Spleen (tissue), 7 donors: ENCODE measurements at regions not wholly inside any gene's neighbourhood (a gene's known extent, or its start where the extent isn't known, plus 50 kb on each side); places are given as distances from the start of the nearest gene placed in this dataset.

Source experiments
- POLR2AphosphoS5 ChIP-seq, 3 donors: sonication (generic); formaldehyde crosslinking; IDR thresholded peaks; one replicate each; pipeline ENCODE4 v1.5.1; 2017; ENCODE audit warnings: antibody characterized with exemption in 3 of 3
- TF ChIP-seq, protein P1 (sequence below), 11 experiments: fragments of 200-600 bp in 7 of 11; fragments of 450-650 bp in 4 of 11; sonication (generic) in 4 of 11; IDR thresholded peaks in 8 of 11; conservative IDR thresholded peaks in 3 of 11; 1 replicate in 7 of 11; 2 replicates in 4 of 11; pipeline versions ENCODE4 v1.4.0 to v1.8.0; 2016 to 2021; ENCODE audit warnings: antibody characterized with exemption in 11 of 11, inconsistent platforms in 4 of 11, mild to moderate bottlenecking in 1 of 11
- donor health status: DM: no; HTN: no; CAD: no; lungs with moderate emphysema.
- donor health status: DM: no; HTN: no; CAD: no.
- donor health status: DM: no; HTN: no; CAD: no.

- TF ChIP-seq, protein P1, sequence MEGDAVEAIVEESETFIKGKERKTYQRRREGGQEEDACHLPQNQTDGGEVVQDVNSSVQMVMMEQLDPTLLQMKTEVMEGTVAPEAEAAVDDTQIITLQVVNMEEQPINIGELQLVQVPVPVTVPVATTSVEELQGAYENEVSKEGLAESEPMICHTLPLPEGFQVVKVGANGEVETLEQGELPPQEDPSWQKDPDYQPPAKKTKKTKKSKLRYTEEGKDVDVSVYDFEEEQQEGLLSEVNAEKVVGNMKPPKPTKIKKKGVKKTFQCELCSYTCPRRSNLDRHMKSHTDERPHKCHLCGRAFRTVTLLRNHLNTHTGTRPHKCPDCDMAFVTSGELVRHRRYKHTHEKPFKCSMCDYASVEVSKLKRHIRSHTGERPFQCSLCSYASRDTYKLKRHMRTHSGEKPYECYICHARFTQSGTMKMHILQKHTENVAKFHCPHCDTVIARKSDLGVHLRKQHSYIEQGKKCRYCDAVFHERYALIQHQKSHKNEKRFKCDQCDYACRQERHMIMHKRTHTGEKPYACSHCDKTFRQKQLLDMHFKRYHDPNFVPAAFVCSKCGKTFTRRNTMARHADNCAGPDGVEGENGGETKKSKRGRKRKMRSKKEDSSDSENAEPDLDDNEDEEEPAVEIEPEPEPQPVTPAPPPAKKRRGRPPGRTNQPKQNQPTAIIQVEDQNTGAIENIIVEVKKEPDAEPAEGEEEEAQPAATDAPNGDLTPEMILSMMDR (IDR thresholded peaks at IDR 0.05 in 8 of 11, conservative IDR thresholded peaks at IDR 0.05 in 3 of 11), result no peak
- TF ChIP-seq POLR2AphosphoS5 (IDR thresholded peaks at IDR 0.05), result no peak
These were observed 83.6 kb upstream of the SLC25A36 start for GRCh38 chr3:140857993-140858392.
